ENCODE measurements at regions not wholly inside any gene's neighbourhood (a gene's known extent, or its start where the extent isn't known, plus 50 kb on each side); places are given as distances from the start of the nearest gene placed in this dataset.

DNA sequence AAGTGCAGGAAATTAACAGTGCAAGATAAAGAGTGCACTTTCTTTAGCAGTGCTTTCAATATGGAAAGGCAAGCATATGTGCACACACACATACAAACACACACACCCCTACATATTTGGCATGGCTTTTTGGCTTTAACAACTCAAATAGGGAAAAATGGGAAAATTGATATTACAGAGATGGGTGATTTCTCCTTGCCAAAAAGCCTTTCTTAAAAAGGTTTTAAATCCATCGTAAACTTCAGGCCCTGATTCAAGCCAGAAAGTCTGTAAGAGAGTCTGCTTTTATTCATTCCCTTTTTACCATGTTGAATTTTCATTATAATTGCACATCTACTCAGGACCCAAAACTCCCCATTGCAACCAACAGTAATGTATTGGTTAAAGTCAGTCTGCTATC is 612.0 kb upstream of the ACTRT1 start:
- no peak for TF ChIP-seq EZH2 (IDR thresholded peaks at IDR 0.05; ENCODE audit: borderline replicate concordance, low read depth, low read length, poor library complexity, severe bottlenecking)
- TF ChIP-seq, protein P1, sequence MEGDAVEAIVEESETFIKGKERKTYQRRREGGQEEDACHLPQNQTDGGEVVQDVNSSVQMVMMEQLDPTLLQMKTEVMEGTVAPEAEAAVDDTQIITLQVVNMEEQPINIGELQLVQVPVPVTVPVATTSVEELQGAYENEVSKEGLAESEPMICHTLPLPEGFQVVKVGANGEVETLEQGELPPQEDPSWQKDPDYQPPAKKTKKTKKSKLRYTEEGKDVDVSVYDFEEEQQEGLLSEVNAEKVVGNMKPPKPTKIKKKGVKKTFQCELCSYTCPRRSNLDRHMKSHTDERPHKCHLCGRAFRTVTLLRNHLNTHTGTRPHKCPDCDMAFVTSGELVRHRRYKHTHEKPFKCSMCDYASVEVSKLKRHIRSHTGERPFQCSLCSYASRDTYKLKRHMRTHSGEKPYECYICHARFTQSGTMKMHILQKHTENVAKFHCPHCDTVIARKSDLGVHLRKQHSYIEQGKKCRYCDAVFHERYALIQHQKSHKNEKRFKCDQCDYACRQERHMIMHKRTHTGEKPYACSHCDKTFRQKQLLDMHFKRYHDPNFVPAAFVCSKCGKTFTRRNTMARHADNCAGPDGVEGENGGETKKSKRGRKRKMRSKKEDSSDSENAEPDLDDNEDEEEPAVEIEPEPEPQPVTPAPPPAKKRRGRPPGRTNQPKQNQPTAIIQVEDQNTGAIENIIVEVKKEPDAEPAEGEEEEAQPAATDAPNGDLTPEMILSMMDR (conservative IDR thresholded peaks at IDR 0.05; ENCODE audit: low read depth, low read length): no peak
